ENCODE measurements at regions not wholly inside any gene's neighbourhood (a gene's known extent, or its start where the extent isn't known, plus 50 kb on each side); places are given as distances from the start of the nearest gene placed in this dataset.

- Mint-ChIP-seq H3K36me3 (peaks cover 3% of the 10 kb centered on the region), H3K27me3 (no peaks in the 10 kb centered on the region), H3K9me3 (ENCODE audit: low read depth) (peaks cover 6% of the 10 kb centered on the region), H3K27ac (no peak overlapping the region), H3K4me3 (no peak overlapping the region), H3K4me1 (ENCODE audit: low read depth) (no peaks in the 10 kb centered on the region)
Observed at GRCh38 chr3:31345581-31345980, 187.1 kb upstream of the STT3B start.

DNA sequence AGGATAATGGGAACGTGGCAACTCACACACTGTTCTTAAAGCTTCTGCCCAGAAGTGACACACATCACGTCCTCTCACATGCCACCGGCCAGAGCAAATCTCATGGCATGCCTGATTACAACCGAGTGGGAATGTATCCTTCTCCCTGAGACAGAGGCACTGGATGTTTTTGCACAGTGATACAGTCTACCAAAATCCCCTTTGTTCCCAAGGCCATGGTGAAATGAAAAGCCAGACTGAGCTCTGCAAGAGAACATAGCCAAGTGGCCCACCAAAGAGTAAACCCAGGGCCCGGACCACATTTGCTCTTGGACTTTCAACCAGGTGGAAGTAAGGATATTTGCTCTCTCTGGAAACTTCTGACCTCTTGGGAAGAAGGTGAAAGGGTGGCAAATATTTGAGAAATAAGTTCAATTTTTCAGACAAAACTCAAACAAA, 186.2 kb upstream of the STT3B start:
- Mint-ChIP-seq H3K27ac (no peak overlapping the region), H3K36me3 (peaks cover 3% of the 10 kb centered on the region), H3K4me1 (ENCODE audit: low read depth) (no peaks in the 10 kb centered on the region), H3K4me3 (no peak overlapping the region), H3K9me3 (ENCODE audit: low read depth) (peaks cover 6% of the 10 kb centered on the region), H3K27me3 (no peaks in the 10 kb centered on the region)

DNA sequence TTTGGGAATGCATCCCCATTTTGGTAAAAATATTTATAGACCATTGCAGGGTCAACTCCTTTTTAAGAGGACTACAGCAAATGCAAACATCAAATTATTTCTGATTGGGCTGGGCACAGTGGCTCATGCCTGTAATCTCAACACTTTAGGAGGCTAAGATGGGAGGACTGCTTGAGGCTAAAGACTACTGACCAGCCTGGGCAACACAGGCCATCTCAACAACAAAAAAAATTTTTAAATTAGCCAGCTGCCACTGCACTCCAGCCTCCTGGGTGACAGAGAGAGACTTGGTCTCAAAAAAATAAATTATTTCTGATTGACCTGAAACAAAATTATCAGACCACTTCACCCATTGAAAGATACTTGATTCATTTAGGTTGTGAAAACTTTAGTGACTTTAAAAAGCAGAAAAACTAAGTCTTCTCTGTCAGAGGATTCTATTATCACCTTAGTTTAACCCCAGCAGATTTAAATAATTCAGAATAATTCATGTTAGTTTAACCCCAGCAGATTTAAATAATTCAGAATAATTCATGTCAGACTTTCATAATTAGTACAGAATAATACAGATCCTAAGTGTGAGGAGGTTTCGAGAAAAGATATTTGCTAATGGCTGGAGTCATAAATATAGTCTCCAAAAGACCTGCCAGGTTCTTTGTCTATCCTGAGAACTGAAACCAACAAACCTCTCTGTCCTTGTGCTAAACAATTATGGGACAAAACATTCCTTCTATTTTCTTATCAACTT, 183.6 kb upstream of the STT3B start:
- Mint-ChIP-seq H3K9me3 (ENCODE audit: low read depth) (peaks cover 11% of the 10 kb centered on the region), H3K4me1 (ENCODE audit: low read depth) (no peaks in the 10 kb centered on the region), H3K27ac (no peak overlapping the region), H3K4me3 (no peak overlapping the region), H3K27me3 (no peaks in the 10 kb centered on the region), H3K36me3 (peaks cover 3% of the 10 kb centered on the region)

- peaks cover 4% of the 10 kb centered on the region for H3K9me3 Mint-ChIP-seq (ENCODE audit: low read depth)
- H3K4me3 Mint-ChIP-seq, result no peak overlapping the region
- H3K4me1 Mint-ChIP-seq (ENCODE audit: low read depth), result no peaks in the 10 kb centered on the region
- H3K27me3 Mint-ChIP-seq, result no peaks in the 10 kb centered on the region
- H3K27ac Mint-ChIP-seq, result no peak overlapping the region
- no peaks in the 10 kb centered on the region for H3K36me3 Mint-ChIP-seq
Observed at GRCh38 chr3:31350307-31350706, 182.4 kb upstream of the STT3B start.

GRCh38 chr3:31352331-31352730, 180.4 kb upstream of the STT3B start:
- no peak overlapping the region for H3K4me3 Mint-ChIP-seq
- H3K36me3 Mint-ChIP-seq, result peaks cover 3% of the 10 kb centered on the region
- H3K9me3 Mint-ChIP-seq (ENCODE audit: low read depth), result peaks cover 8% of the 10 kb centered on the region
- no peaks in the 10 kb centered on the region for H3K27me3 Mint-ChIP-seq
- H3K4me1 Mint-ChIP-seq (ENCODE audit: low read depth), result peaks cover 3% of the 10 kb centered on the region
- no peak overlapping the region for H3K27ac Mint-ChIP-seq

GRCh38 chr3:31353166-31353565, 179.6 kb upstream of the STT3B start:
- peaks cover 3% of the 10 kb centered on the region for H3K36me3 Mint-ChIP-seq
- peaks cover 8% of the 10 kb centered on the region for H3K9me3 Mint-ChIP-seq (ENCODE audit: low read depth)
- peaks cover 11% of the 10 kb centered on the region for H3K4me1 Mint-ChIP-seq (ENCODE audit: low read depth)
- no peak overlapping the region for H3K27ac Mint-ChIP-seq
- H3K27me3 Mint-ChIP-seq, result no peaks in the 10 kb centered on the region
- no peak overlapping the region for H3K4me3 Mint-ChIP-seq

DNA sequence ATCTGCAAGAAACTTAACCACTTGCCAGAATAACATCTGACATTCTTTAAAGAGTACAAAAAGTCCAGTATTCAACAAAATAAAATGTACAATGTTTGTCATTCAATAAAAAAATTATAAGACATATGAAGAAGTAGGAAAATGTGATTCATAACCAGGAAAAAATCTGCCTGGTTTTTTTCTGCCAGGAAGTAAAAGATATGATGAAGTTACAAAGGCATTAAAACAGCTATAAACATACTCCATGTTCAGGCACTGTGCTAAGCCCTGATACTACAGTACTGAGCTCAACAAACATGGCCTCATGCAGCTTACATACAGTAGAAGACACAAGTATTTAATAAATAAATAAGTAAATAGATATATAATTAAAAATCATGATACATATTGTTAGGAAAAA, 178.4 kb upstream of the STT3B start:
- Mint-ChIP-seq H3K27me3 (no peaks in the 10 kb centered on the region), H3K9me3 (ENCODE audit: low read depth) (peaks cover 8% of the 10 kb centered on the region), H3K4me3 (no peak overlapping the region), H3K27ac (no peak overlapping the region), H3K36me3 (peaks cover 3% of the 10 kb centered on the region), H3K4me1 (ENCODE audit: low read depth) (peaks cover 14% of the 10 kb centered on the region)

- H3K36me3 Mint-ChIP-seq, result peaks cover 3% of the 10 kb centered on the region
- no peaks in the 10 kb centered on the region for H3K27me3 Mint-ChIP-seq
- peaks cover 8% of the 10 kb centered on the region for H3K9me3 Mint-ChIP-seq (ENCODE audit: low read depth)
- H3K27ac Mint-ChIP-seq, result no peak overlapping the region
- peaks cover 14% of the 10 kb centered on the region for H3K4me1 Mint-ChIP-seq (ENCODE audit: low read depth)
- no peak overlapping the region for H3K4me3 Mint-ChIP-seq
Observed at GRCh38 chr3:31355807-31356206, 176.9 kb upstream of the STT3B start.

DNA sequence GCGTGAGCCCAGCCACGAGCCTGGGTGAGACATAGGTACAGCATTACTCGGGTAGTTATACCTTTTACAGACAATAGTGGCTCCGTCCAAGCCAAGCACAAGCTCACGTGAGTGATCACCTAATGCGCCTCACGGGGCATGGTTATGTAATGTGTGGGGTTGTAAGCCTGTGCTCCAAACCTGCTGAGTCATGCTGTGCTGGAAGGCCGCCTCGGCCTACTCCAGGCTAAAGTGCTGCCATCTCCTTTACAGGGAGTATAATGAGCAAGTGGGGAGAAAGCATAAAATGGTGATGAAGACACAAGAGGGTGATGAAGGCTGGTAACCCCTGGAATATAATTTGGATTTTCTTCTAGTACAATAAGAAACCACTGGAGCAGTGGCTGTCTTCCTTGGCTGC, 175.8 kb upstream of the STT3B start:
- Mint-ChIP-seq H3K4me1 (ENCODE audit: low read depth) (peaks cover 22% of the 10 kb centered on the region), H3K4me3 (no peak overlapping the region), H3K27ac (no peak overlapping the region), H3K27me3 (no peaks in the 10 kb centered on the region), H3K9me3 (ENCODE audit: low read depth) (peaks cover 8% of the 10 kb centered on the region), H3K36me3 (peaks cover 3% of the 10 kb centered on the region)

- H3K9me3 Mint-ChIP-seq (ENCODE audit: low read depth), result peaks cover 4% of the 10 kb centered on the region
- H3K4me1 Mint-ChIP-seq (ENCODE audit: low read depth), result peaks cover 24% of the 10 kb centered on the region
- no peak overlapping the region for H3K27ac Mint-ChIP-seq
- no peak overlapping the region for H3K4me3 Mint-ChIP-seq
- peaks cover 3% of the 10 kb centered on the region for H3K36me3 Mint-ChIP-seq
- no peaks in the 10 kb centered on the region for H3K27me3 Mint-ChIP-seq
Observed at GRCh38 chr3:31357451-31357850, 175.3 kb upstream of the STT3B start.

DNA sequence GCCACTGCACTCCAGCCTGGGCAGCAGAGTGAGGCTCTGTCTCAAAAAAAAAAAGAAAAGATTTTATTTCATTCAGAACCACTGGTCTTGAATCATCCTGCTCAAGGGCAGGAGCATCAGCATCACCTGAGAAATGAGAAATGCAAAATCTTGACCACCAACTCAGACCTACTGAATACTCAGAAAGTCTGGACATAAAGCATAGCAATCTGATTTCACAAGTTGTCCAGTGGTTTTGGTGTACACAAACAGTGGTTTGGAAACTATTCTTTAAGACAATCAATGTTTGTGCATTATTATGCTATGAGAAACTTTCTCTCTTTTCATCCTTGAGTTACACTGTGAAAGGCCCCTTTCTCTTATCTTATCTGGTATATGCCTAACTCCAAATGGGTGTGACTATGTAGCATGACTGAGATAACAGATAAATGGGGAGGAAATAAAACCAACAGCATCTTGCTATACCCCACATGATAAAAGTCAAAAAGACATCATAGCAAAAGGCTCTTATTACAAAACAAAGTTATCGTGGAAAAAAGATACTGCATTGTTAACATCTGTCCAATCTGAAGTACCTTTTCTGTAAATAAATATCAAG, 174.2 kb upstream of the STT3B start:
- no peak overlapping the region for H3K27ac Mint-ChIP-seq
- peaks cover 3% of the 10 kb centered on the region for H3K9me3 Mint-ChIP-seq (ENCODE audit: low read depth)
- H3K4me3 Mint-ChIP-seq, result no peak overlapping the region

GRCh38 chr3:31361371-31362273, 171.1 kb upstream of the STT3B start:
- Mint-ChIP-seq H3K27ac (no peak overlapping the region), H3K4me3 (no peak overlapping the region), H3K36me3 (no peaks in the 10 kb centered on the region), H3K27me3 (no peaks in the 10 kb centered on the region), H3K9me3 (ENCODE audit: low read depth) (no peaks in the 10 kb centered on the region), H3K4me1 (ENCODE audit: low read depth) (peaks cover 29% of the 10 kb centered on the region)

More for the DNA sequence above, 174.2 kb upstream of the STT3B start:
- H3K36me3 Mint-ChIP-seq, result peaks cover 3% of the 10 kb centered on the region
- no peaks in the 10 kb centered on the region for H3K27me3 Mint-ChIP-seq
- H3K4me1 Mint-ChIP-seq (ENCODE audit: low read depth), result peaks cover 24% of the 10 kb centered on the region

GRCh38 chr3:31364188-31364587, 168.5 kb upstream of the STT3B start:
- Mint-ChIP-seq H3K27ac (no peak overlapping the region), H3K27me3 (no peaks in the 10 kb centered on the region), H3K4me1 (ENCODE audit: low read depth) (peaks cover 14% of the 10 kb centered on the region), H3K36me3 (no peaks in the 10 kb centered on the region), H3K4me3 (no peak overlapping the region), H3K9me3 (ENCODE audit: low read depth) (no peaks in the 10 kb centered on the region)

DNA sequence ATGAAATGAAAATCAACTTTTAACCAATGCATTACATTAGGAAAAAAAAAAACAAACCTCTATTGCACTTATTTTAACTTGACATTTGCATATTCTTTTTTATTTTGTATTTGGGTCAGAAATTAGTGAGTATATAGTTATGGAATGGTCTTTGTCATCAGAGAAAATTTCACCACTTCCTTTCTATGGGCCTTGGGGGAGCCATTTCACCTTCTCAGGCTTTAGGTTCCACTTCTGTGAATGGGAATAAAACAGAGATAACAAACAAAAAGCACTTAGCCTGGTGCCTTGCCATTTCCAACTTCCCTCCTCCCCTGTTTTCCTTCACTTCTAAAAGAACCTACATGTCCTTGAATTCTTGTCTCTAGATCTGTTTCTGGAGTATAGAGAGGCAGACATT, 168.0 kb upstream of the STT3B start:
- peaks cover 16% of the 10 kb centered on the region for H3K4me1 Mint-ChIP-seq (ENCODE audit: low read depth)
- no peaks in the 10 kb centered on the region for H3K36me3 Mint-ChIP-seq
- no peak overlapping the region for H3K4me3 Mint-ChIP-seq
- no peaks in the 10 kb centered on the region for H3K9me3 Mint-ChIP-seq (ENCODE audit: low read depth)
- H3K27ac Mint-ChIP-seq, result no peak overlapping the region
- H3K27me3 Mint-ChIP-seq, result no peaks in the 10 kb centered on the region

GRCh38 chr3:31367518-31367917, 165.2 kb upstream of the STT3B start:
- H3K27me3 Mint-ChIP-seq, result no peaks in the 10 kb centered on the region
- H3K36me3 Mint-ChIP-seq, result no peaks in the 10 kb centered on the region

More at GRCh38 chr3:31367518-31367917, 165.2 kb upstream of the STT3B start:
- H3K4me3 Mint-ChIP-seq, result no peak overlapping the region
- peaks cover 9% of the 10 kb centered on the region for H3K4me1 Mint-ChIP-seq (ENCODE audit: low read depth)
- no peak overlapping the region for H3K27ac Mint-ChIP-seq
- H3K9me3 Mint-ChIP-seq (ENCODE audit: low read depth), result no peaks in the 10 kb centered on the region

All from activated naive CD8-positive, alpha-beta T cell (primary cell).